HEK293 (cell line): ENCODE measurements at regions not wholly inside any gene's neighbourhood (a gene's known extent, or its start where the extent isn't known, plus 50 kb on each side); places are given as distances from the start of the nearest gene placed in this dataset.

Experiments used
- CTCF ChIA-PET: fragments of 350-600 bp; formaldehyde crosslinking; extraction: SDS; loops from one replicate; lab custom pipeline; 2021; ENCODE audit warnings: antibody characterized with exemption; lab: Yijun Ruan, JAX
- POLR2A ChIA-PET: fragments of 300-600 bp; formaldehyde crosslinking; extraction: SDS; loops from one replicate; lab custom pipeline; 2020; ENCODE audit warnings: antibody characterized with exemption, inconsistent platforms; lab: Yijun Ruan, JAX
- H3K27ac ChIP-seq: fragments of 200-500 bp; sonication (Bioruptor generic); 2 replicates; pipeline ENCODE4 v1.5.1; 2014; ENCODE audit warnings: low read depth, low read length, control low read depth, inconsistent platforms; ENCODE audit errors: extremely low read depth
- H3K36me3 ChIP-seq, 2 experiments: fragments of 200-500 bp in 1 of 2; sonication (Bioruptor generic) in 1 of 2; 1 replicate in 1 of 2; 2 replicates in 1 of 2; pipeline ENCODE4 v1.5.1; 2014 to 2017; ENCODE audit warnings: inconsistent platforms in 2 of 2, low read length in 2 of 2; ENCODE audit not compliant: control insufficient read depth in 2 of 2, insufficient read depth in 1 of 2
- H3K4me1 ChIP-seq: fragments of 200-500 bp; sonication (Bioruptor generic); 2 replicates; pipeline ENCODE4 v1.5.1; 2014; ENCODE audit warnings: mild to moderate bottlenecking, low read length, inconsistent platforms; ENCODE audit not compliant: control insufficient read depth, insufficient read depth
- H3K4me3 ChIP-seq: 2 replicates; pipeline ENCODE4 v1.5.1; 2011; ENCODE audit warnings: low read depth, mild to moderate bottlenecking, control low read depth, low read length, moderate library complexity
- H3K9me3 ChIP-seq: fragments of 200-500 bp; sonication (Bioruptor generic); 2 replicates; pipeline ENCODE4 v1.5.1; 2014; ENCODE audit warnings: low read depth, low read length, inconsistent platforms; ENCODE audit not compliant: control insufficient read depth, insufficient read depth
- AEBP2 ChIP-seq: fragments of 450-650 bp; formaldehyde crosslinking; IDR thresholded peaks from 2 replicates; pipeline ENCODE4 v1.5.1; 2016; ENCODE audit warnings: missing biosample characterization, missing genetic modification characterization, borderline replicate concordance
- EGR2 ChIP-seq: fragments of 450-650 bp; formaldehyde crosslinking; IDR thresholded peaks from 2 replicates; pipeline ENCODE4 v1.5.1; 2016; ENCODE audit warnings: low read depth, missing biosample characterization, missing genetic modification characterization
- GFI1B ChIP-seq: fragments of 450-650 bp; formaldehyde crosslinking; IDR thresholded peaks from 2 replicates; pipeline ENCODE4 v1.5.1; 2016; ENCODE audit warnings: missing biosample characterization, missing genetic modification characterization
- GLIS1 ChIP-seq: fragments of 450-650 bp; formaldehyde crosslinking; IDR thresholded peaks from 2 replicates; pipeline ENCODE4 v1.5.1; 2016; ENCODE audit warnings: missing biosample characterization, missing genetic modification characterization
- HOXC10 ChIP-seq: sonication (generic); formaldehyde crosslinking; IDR thresholded peaks from 2 replicates; pipeline ENCODE4 v1.8.1; 2023; ENCODE audit warnings: mild to moderate bottlenecking, missing genetic modification reagents
- MYNN ChIP-seq: fragments of 450-650 bp; formaldehyde crosslinking; IDR thresholded peaks from 2 replicates; pipeline ENCODE4 v1.5.1; 2016; ENCODE audit warnings: missing biosample characterization, missing genetic modification characterization, borderline replicate concordance
- TCF7L2 ChIP-seq: IDR thresholded peaks from 2 replicates; pipeline ENCODE4 v1.6.1; 2011; ENCODE audit warnings: low read depth, mild to moderate bottlenecking, inconsistent platforms, low read length, moderate library complexity, borderline replicate concordance
- ZBTB1 ChIP-seq: fragments of 450-650 bp; formaldehyde crosslinking; IDR thresholded peaks from 2 replicates; pipeline ENCODE4 v1.5.1; 2016; ENCODE audit warnings: missing biosample characterization, missing genetic modification characterization
- ZBTB26 ChIP-seq: fragments of 450-650 bp; formaldehyde crosslinking; optimal IDR thresholded peaks from 2 replicates; pipeline ENCODE3; 2016; ENCODE audit warnings: missing biosample characterization, mild to moderate bottlenecking, missing genetic modification characterization
- ZEB2 ChIP-seq: fragments of 450-650 bp; formaldehyde crosslinking; IDR thresholded peaks from 2 replicates; pipeline ENCODE4 v1.5.1; 2016; ENCODE audit warnings: missing biosample characterization, missing genetic modification characterization
- ZFP3 ChIP-seq: fragments of 450-650 bp; formaldehyde crosslinking; IDR thresholded peaks from 2 replicates; pipeline ENCODE4 v1.5.1; 2016; ENCODE audit warnings: low read depth, missing biosample characterization, missing genetic modification characterization
- ZNF140 ChIP-seq: fragments of 450-650 bp; formaldehyde crosslinking; IDR thresholded peaks from 2 replicates; pipeline ENCODE4 v1.5.1; 2016; ENCODE audit warnings: missing biosample characterization, missing genetic modification characterization
- ZNF146 ChIP-seq: fragments of 450-650 bp; formaldehyde crosslinking; IDR thresholded peaks from 2 replicates; pipeline ENCODE4 v1.5.1; 2016; ENCODE audit warnings: missing biosample characterization, missing genetic modification characterization
- ZNF16 ChIP-seq: fragments of 450-650 bp; formaldehyde crosslinking; IDR thresholded peaks from 2 replicates; pipeline ENCODE4 v1.5.1; 2016; ENCODE audit warnings: low read depth, missing biosample characterization, missing genetic modification characterization
- ZNF174 ChIP-seq: fragments of 450-650 bp; formaldehyde crosslinking; IDR thresholded peaks from 2 replicates; pipeline ENCODE4 v1.5.0; 2017; ENCODE audit warnings: missing biosample characterization, mild to moderate bottlenecking, missing genetic modification characterization
- ZNF175 ChIP-seq: fragments of 450-650 bp; formaldehyde crosslinking; IDR thresholded peaks from 2 replicates; pipeline ENCODE4 v1.5.1; 2016; ENCODE audit warnings: missing biosample characterization, missing genetic modification characterization
- ZNF404 ChIP-seq: fragments of 450-650 bp; formaldehyde crosslinking; IDR thresholded peaks from 2 replicates; pipeline ENCODE4 v1.5.1; 2017; ENCODE audit warnings: missing biosample characterization, missing genetic modification characterization
- ZNF433 ChIP-seq: fragments of 450-650 bp; formaldehyde crosslinking; IDR thresholded peaks from 2 replicates; pipeline ENCODE4 v1.5.1; 2016; ENCODE audit warnings: missing biosample characterization, missing genetic modification characterization, low read depth
- ZNF529 ChIP-seq: fragments of 450-650 bp; formaldehyde crosslinking; IDR thresholded peaks from 2 replicates; pipeline ENCODE4 v1.5.1; 2017; ENCODE audit warnings: missing genetic modification characterization, missing biosample characterization; ENCODE audit not compliant: insufficient replicate concordance
- ZNF837 ChIP-seq: fragments of 450-650 bp; formaldehyde crosslinking; IDR thresholded peaks from 2 replicates; pipeline ENCODE4 v1.5.1; 2016; ENCODE audit warnings: missing biosample characterization, missing genetic modification characterization
- TF ChIP-seq, protein P1 (sequence below): fragments of 450-650 bp; formaldehyde crosslinking; IDR thresholded peaks from 2 replicates; pipeline ENCODE4 v1.5.1; 2016; ENCODE audit warnings: missing biosample characterization, missing genetic modification characterization

DNA sequence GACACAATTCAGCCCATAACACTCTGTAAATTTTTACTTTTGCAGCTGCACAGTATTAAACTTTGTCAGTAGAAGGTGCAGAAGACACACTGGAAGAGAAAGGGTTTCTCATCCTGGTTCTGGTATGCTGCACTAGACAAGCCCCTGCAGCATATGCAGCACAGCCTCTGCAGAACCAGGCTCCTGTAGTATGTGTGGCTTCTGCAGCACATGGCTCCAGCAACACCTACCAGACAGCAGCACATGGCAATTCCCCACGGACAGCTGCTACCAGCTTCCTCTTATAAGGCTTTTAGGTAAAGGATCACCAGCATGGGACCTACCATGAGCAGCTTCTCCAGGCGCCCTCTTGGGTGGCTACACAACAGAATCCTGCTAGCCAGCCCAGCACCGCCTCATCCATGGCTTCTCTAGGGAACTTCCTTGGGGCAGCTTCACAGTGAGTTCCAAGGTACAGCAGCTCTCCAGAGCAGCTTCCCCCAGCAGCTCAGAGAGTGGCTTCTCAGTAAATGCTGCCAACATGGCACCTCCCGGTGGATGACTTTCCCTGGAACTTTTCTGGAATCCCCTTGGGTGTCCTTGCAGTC is 534.4 kb upstream of the CXADR start:
- H3K4me3 ChIP-seq: no peak overlapping the region
- CTCF ChIA-PET: no interaction called here
- no peaks in the 10 kb centered on the region for H3K36me3 ChIP-seq
- H3K27ac ChIP-seq: no peak overlapping the region
- H3K9me3 ChIP-seq: no peaks in the 10 kb centered on the region
- POLR2A ChIA-PET: no interaction called here
- TF ChIP-seq HOXC10 (CRISPR knock-in tag): no peak
- H3K4me1 ChIP-seq: peaks cover 17% of the 10 kb centered on the region

DNA sequence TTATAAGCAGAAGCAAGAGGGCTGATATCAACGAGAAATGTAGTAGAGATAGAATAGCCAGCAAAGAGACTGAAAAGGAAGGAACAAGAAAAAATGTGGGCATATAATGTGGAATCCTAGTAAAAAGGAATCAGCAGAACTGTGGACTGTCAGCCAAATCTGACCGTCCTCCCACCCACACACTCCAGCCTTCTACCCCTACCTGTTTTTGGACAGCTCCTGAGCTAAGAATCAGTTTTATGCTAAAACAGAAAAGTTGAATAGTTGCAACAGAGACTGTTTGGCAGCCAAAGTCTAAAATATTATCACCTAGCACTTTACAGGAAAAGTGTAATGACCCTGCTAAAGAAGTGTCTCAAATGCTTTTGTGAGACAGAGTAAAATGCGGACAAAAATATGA is 533.3 kb upstream of the CXADR start:
- Histone ChIP-seq H3K4me1 (peaks cover 17% of the 10 kb centered on the region), H3K9me3 (no peaks in the 10 kb centered on the region), H3K4me3 (no peak overlapping the region), H3K27ac (no peak overlapping the region), H3K36me3 (no peaks in the 10 kb centered on the region)
- POLR2A ChIA-PET: no interaction called here
- CTCF ChIA-PET: interaction anchor here (0.6 to 1.3 kb wide), 2 partner anchors 18 to 665 kb away, joined by 3 read pairs; no protein-coding TSS in a partner anchor
- no peak for TF ChIP-seq ZFP3 (tag by site-specific recombination)
- TF ChIP-seq ZNF146 (tag by site-specific recombination): no peak
- TF ChIP-seq EGR2: no peak
- TF ChIP-seq TCF7L2: no peak
- TF ChIP-seq ZNF404: no peak
- no peak for TF ChIP-seq ZNF433 (tag by site-specific recombination)
- TF ChIP-seq ZNF174 (tag by site-specific recombination): no peak
- TF ChIP-seq, protein P1, sequence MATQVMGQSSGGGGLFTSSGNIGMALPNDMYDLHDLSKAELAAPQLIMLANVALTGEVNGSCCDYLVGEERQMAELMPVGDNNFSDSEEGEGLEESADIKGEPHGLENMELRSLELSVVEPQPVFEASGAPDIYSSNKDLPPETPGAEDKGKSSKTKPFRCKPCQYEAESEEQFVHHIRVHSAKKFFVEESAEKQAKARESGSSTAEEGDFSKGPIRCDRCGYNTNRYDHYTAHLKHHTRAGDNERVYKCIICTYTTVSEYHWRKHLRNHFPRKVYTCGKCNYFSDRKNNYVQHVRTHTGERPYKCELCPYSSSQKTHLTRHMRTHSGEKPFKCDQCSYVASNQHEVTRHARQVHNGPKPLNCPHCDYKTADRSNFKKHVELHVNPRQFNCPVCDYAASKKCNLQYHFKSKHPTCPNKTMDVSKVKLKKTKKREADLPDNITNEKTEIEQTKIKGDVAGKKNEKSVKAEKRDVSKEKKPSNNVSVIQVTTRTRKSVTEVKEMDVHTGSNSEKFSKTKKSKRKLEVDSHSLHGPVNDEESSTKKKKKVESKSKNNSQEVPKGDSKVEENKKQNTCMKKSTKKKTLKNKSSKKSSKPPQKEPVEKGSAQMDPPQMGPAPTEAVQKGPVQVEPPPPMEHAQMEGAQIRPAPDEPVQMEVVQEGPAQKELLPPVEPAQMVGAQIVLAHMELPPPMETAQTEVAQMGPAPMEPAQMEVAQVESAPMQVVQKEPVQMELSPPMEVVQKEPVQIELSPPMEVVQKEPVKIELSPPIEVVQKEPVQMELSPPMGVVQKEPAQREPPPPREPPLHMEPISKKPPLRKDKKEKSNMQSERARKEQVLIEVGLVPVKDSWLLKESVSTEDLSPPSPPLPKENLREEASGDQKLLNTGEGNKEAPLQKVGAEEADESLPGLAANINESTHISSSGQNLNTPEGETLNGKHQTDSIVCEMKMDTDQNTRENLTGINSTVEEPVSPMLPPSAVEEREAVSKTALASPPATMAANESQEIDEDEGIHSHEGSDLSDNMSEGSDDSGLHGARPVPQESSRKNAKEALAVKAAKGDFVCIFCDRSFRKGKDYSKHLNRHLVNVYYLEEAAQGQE: no peak
- no peak for TF ChIP-seq ZNF16 (tag by site-specific recombination)
- no peak for TF ChIP-seq ZNF529 (tag by site-specific recombination)
- no peak for TF ChIP-seq ZEB2 (tag by site-specific recombination)
- TF ChIP-seq ZNF175: no peak
- no peak for TF ChIP-seq ZNF140 (tag by site-specific recombination)
- TF ChIP-seq GLIS1 (tag by site-specific recombination): no peak
- no peak for TF ChIP-seq GFI1B (tag by site-specific recombination)

DNA sequence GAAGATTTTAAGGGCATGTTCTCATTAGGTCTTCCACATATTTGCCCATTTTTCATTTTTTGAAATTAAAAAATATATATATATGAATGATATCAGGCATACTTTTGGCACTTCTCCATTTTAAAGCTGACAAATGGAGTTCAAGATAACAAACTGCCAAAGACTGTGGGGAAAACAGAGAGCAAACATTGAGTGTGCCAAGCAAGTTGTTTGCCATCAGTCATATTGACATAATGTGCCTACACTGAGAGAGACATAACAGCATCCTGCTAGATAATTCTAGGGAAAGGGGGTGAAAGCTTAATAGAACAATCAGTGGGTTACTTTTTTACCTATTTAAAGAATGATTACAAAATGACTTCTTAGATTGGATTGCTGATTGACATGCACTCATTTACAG is 529.4 kb upstream of the CXADR start:
- TF ChIP-seq ZBTB26 (tag by site-specific recombination) (no peak), ZBTB1 (tag by site-specific recombination) (no peak), MYNN (tag by site-specific recombination) (no peak), ZNF837 (no peak), AEBP2 (no peak)
- H3K9me3 ChIP-seq: no peaks in the 10 kb centered on the region
- no peak overlapping the region for H3K4me3 ChIP-seq
- ChIA-PET CTCF (interaction anchor here (0.6 to 1.2 kb wide), 3 partner anchors 286 to 1410 kb away, joined by 3 to 4 read pairs (median 3); no protein-coding TSS in a partner anchor), POLR2A (no interaction called here)
- H3K27ac ChIP-seq: no peak overlapping the region
- no peaks in the 10 kb centered on the region for H3K4me1 ChIP-seq
- no peaks in the 10 kb centered on the region for H3K36me3 ChIP-seq
